Panc1 (cell line): ENCODE measurements at regions not wholly inside any gene's neighbourhood (a gene's known extent, or its start where the extent isn't known, plus 50 kb on each side); places are given as distances from the start of the nearest gene placed in this dataset.

ENCODE experiments used
- ATAC-seq: fragments of 200-7000 bp; cut with Tn5 transposase; 2 replicates; pipeline ENCODE4 v1.9.1; 2020; ENCODE audit warnings: mild to moderate bottlenecking, moderate library complexity
- BruUV-seq: library from RNA; stranded (reverse); fragments of 400-500 nt; replicated peaks from 2 replicates; lab custom pipeline; 2021; lab: Mats Ljungman, UMichigan
- CTCF ChIA-PET: fragments of 300-600 bp; sonication (Branson Sonifier 250); formaldehyde crosslinking; loops from one replicate; lab custom pipeline; 2022; ENCODE audit warnings: antibody characterized with exemption; lab: Charles Lee
- POLR2A ChIA-PET: fragments of 300-600 bp; sonication (Branson Sonifier 250); formaldehyde crosslinking; loops from one replicate; lab custom pipeline; 2022; ENCODE audit warnings: antibody characterized with exemption; lab: Charles Lee
- DNase-seq: peaks from one replicate; pipeline ENCODE4 v3.0.0-alpha.2; 2010; ENCODE audit warnings: low read depth, low spot score
- H3K27ac ChIP-seq: 2 replicates; pipeline ENCODE4 v1.5.1; 2011; ENCODE audit warnings: mild to moderate bottlenecking, low read length, inconsistent platforms
- H3K27me3 ChIP-seq: fragments of 200-500 bp; sonication (Bioruptor generic); 2 replicates; pipeline ENCODE4 v1.6.0; 2014; ENCODE audit warnings: low read length, inconsistent platforms; ENCODE audit not compliant: control insufficient read depth, insufficient read depth
- H3K36me3 ChIP-seq: fragments of 200-500 bp; sonication (Bioruptor generic); 2 replicates; pipeline ENCODE4 v1.5.1; 2014; ENCODE audit warnings: inconsistent platforms, mild to moderate bottlenecking, low read length, moderate library complexity; ENCODE audit not compliant: control insufficient read depth, insufficient read depth
- H3K4me1 ChIP-seq: 2 replicates; pipeline ENCODE4 v1.5.1; 2011; ENCODE audit warnings: inconsistent platforms, mild to moderate bottlenecking, low read length, moderate library complexity; ENCODE audit not compliant: control insufficient read depth, insufficient read depth
- H3K4me3 ChIP-seq, 2 experiments: 2 replicates each; pipeline ENCODE4 v1.5.1; 2011 to 2012; ENCODE audit warnings: low read depth in 2 of 2, low read length in 2 of 2, mild to moderate bottlenecking in 2 of 2, inconsistent platforms in 1 of 2, moderate library complexity in 1 of 2
- H3K9me3 ChIP-seq: fragments of 200-500 bp; sonication (Bioruptor generic); 2 replicates; pipeline ENCODE4 v1.5.1; 2014; ENCODE audit warnings: low read depth, mild to moderate bottlenecking, inconsistent platforms, low read length, moderate library complexity; ENCODE audit not compliant: control insufficient read depth, insufficient read depth
- POLR2AphosphoS5 ChIP-seq: IDR thresholded peaks from 2 replicates; pipeline ENCODE4 v1.6.1; 2012; ENCODE audit warnings: mild to moderate bottlenecking, low read depth, low read length, moderate library complexity
- REST ChIP-seq, 2 experiments: IDR thresholded peaks; 2 replicates each; pipeline ENCODE4 v1.6.1; 2011 to 2012; ENCODE audit warnings: low read depth in 2 of 2, control low read depth in 1 of 2, low read length in 1 of 2, mild to moderate bottlenecking in 1 of 2, moderate library complexity in 1 of 2; ENCODE audit not compliant: insufficient read depth in 1 of 2
- SIN3A ChIP-seq: IDR thresholded peaks from 2 replicates; pipeline ENCODE4 v1.6.1; 2012; ENCODE audit warnings: low read depth, mild to moderate bottlenecking, low read length, moderate library complexity, borderline replicate concordance; ENCODE audit not compliant: insufficient read depth
- TCF7L2 ChIP-seq: IDR thresholded peaks from 2 replicates; pipeline ENCODE4 v1.6.1; 2011; ENCODE audit warnings: mild to moderate bottlenecking, low read depth, low read length, inconsistent platforms
- in situ Hi-C: cut with HindIII; loops from 2 replicates; pipeline ENCODE4 v1.10.0; 2016; ENCODE audit warnings: low sequenced_read_pairs, low pct_unique_long_range_greater_than_20kb
- intact Hi-C: fragments of 100-400 bp; cut with micrococcal nuclease; formaldehyde crosslinking; loops from one replicate; pipeline ENCODE4 v1.10.0; 2022; ENCODE audit not compliant: unreplicated experiment
- TF ChIP-seq, protein P1 (sequence below): fragments of 450-650 bp; IDR thresholded peaks from 2 replicates; pipeline ENCODE4 v1.5.1; 2017; ENCODE audit warnings: mild to moderate bottlenecking

- ChIA-PET POLR2A (no interaction called here), CTCF (no interaction called here)
- in situ Hi-C loops (no loop called here), intact Hi-C loops (no loop called here)
- Histone ChIP-seq H3K27ac (no peak overlapping the region), H3K4me1 (no peaks in the 10 kb centered on the region), H3K4me3 (no peak overlapping the region), H3K9me3 (no peaks in the 10 kb centered on the region), H3K36me3 (no peaks in the 10 kb centered on the region), H3K27me3 (no peaks in the 10 kb centered on the region)
- TF ChIP-seq SIN3A (no peak), POLR2AphosphoS5 (no peak), TCF7L2 (no peak), REST (IDR thresholded peaks at IDR 0.05; ENCODE audit: insufficient read depth in 1 of 2, low read depth in 2 of 2, low read length in 1 of 2) (no peak)
- TF ChIP-seq, protein P1, sequence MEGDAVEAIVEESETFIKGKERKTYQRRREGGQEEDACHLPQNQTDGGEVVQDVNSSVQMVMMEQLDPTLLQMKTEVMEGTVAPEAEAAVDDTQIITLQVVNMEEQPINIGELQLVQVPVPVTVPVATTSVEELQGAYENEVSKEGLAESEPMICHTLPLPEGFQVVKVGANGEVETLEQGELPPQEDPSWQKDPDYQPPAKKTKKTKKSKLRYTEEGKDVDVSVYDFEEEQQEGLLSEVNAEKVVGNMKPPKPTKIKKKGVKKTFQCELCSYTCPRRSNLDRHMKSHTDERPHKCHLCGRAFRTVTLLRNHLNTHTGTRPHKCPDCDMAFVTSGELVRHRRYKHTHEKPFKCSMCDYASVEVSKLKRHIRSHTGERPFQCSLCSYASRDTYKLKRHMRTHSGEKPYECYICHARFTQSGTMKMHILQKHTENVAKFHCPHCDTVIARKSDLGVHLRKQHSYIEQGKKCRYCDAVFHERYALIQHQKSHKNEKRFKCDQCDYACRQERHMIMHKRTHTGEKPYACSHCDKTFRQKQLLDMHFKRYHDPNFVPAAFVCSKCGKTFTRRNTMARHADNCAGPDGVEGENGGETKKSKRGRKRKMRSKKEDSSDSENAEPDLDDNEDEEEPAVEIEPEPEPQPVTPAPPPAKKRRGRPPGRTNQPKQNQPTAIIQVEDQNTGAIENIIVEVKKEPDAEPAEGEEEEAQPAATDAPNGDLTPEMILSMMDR: no peak
- DNase-seq: no peak
- no peak for ATAC-seq
- BruUV-seq: no TSS peak
These were observed 310.2 kb upstream of the REG3G start for GRCh38 chr2:78715293-78715692.

- Histone ChIP-seq H3K27ac (no peak overlapping the region), H3K36me3 (no peaks in the 10 kb centered on the region), H3K4me1 (no peaks in the 10 kb centered on the region), H3K27me3 (no peaks in the 10 kb centered on the region), H3K4me3 (no peak overlapping the region), H3K9me3 (no peaks in the 10 kb centered on the region)
- intact Hi-C loops: no loop called here
- in situ Hi-C loops: no loop called here
- TF ChIP-seq POLR2AphosphoS5 (no peak), REST (IDR thresholded peaks at IDR 0.05; ENCODE audit: insufficient read depth in 1 of 2, low read depth in 2 of 2, low read length in 1 of 2) (no peak), TCF7L2 (no peak), SIN3A (no peak)
- TF ChIP-seq, protein P1: no peak
- ATAC-seq (no peak), DNase-seq (no peak)
- ChIA-PET POLR2A (no interaction called here), CTCF (no interaction called here)
- BruUV-seq: no TSS peak
These were observed 307.5 kb upstream of the REG3G start for GRCh38 chr2:78718024-78718423.
